HG03025 (cell line): ENCODE measurements at regions not wholly inside any gene's neighbourhood (a gene's known extent, or its start where the extent isn't known, plus 50 kb on each side); places are given as distances from the start of the nearest gene placed in this dataset.
"Not testable (repeated sequence)": the region's sequence is repeated elsewhere in the genome, so short reads cannot be mapped to it uniquely, and the experiment has no call there.

Experiments
- ATAC-seq: cut with Tn5 transposase; IDR thresholded peaks from one replicate; pipeline ENCODE4 v1.9.1; 2021; ENCODE audit warnings: mild to moderate bottlenecking, moderate library complexity; ENCODE audit not compliant: unreplicated experiment, low FRiP score

DNA sequence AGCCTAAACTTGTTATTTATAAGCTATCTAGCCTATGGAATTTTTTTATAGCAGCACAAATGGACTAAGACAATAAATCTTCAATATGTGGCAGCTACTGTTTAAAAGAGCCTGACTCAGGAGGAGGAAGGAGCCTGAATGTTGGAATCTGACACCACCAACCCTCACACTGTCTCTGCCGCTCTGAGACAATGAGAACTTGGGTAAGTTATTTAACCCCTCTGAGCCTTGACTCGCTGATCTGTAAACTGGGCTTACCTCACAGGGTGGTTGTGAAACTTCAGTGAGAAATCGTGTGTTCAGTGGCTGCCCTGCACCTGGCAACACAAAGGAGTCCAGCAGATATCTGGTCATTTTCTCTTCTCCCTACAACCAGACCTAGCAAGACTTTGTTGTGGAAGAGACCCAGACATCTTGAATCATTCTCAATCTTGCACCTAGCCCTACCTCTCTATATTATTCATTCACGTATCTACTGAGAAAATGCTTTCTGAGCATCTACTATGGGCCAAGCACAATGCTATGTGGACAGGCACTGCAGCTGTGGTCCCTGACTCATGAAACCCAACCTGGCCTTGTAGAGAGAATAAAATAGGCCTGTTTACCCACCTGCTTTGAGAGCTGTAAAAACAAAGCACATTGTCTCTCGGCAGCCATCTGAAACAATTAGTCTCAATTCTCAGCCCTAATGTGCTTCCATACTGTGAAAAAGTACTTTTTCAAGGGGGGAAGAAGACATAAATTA, 81.9 kb upstream of the SLC25A36 start:
- ATAC-seq, result no peak

- no peak for ATAC-seq
These were observed 78.0 kb upstream of the SLC25A36 start for GRCh38 chr3:140863580-140864009.

- no peak for ATAC-seq
These were observed 71.3 kb upstream of the SLC25A36 start for GRCh38 chr3:140870351-140870750.

- no peak for ATAC-seq
These were observed 70.6 kb upstream of the SLC25A36 start for GRCh38 chr3:140871022-140871421.

GRCh38 chr3:140872165-140872564, 69.5 kb upstream of the SLC25A36 start:
- not testable (repeated sequence) for ATAC-seq

GRCh38 chr3:140883428-140884040, 58.1 kb upstream of the SLC25A36 start:
- ATAC-seq, result no peak

GRCh38 chr3:140885697-140886096, 55.9 kb upstream of the SLC25A36 start:
- not testable (repeated sequence) for ATAC-seq
